H1 (cell line): ENCODE measurements at regions not wholly inside any gene's neighbourhood (a gene's known extent, or its start where the extent isn't known, plus 50 kb on each side); places are given as distances from the start of the nearest gene placed in this dataset.

ENCODE experiments used
- CHD7 ChIP-seq: fragments of 300-600 bp; sonication (generic); IDR thresholded peaks from 2 replicates; pipeline ENCODE4 v1.7.1; 2012; ENCODE audit warnings: low read length, moderate library complexity, mild to moderate bottlenecking, inconsistent platforms; ENCODE audit not compliant: insufficient replicate concordance
- CTCF ChIP-seq, 3 experiments: IDR thresholded peaks; 1 replicate in 2 of 3; 2 replicates in 1 of 3; pipeline versions ENCODE4 v1.5.1 to v1.6.1; 2011; ENCODE audit warnings: low read length in 3 of 3, mild to moderate bottlenecking in 3 of 3, inconsistent platforms in 2 of 3, low read depth in 1 of 3, moderate library complexity in 1 of 3; ENCODE audit not compliant: insufficient read depth in 1 of 3; ENCODE audit errors: control extremely low read depth in 1 of 3
- EP300 ChIP-seq, 2 experiments: IDR thresholded peaks; 1 replicate in 1 of 2; 2 replicates in 1 of 2; pipeline ENCODE4 v1.6.1; 2011 to 2012; ENCODE audit warnings: low read depth in 2 of 2, low read length in 2 of 2, mild to moderate bottlenecking in 2 of 2, borderline replicate concordance in 1 of 2, inconsistent platforms in 1 of 2, moderate library complexity in 1 of 2
- GABPA ChIP-seq: IDR thresholded peaks from 2 replicates; pipeline ENCODE4 v1.6.1; 2011; ENCODE audit warnings: mild to moderate bottlenecking, low read length, moderate library complexity, borderline replicate concordance; ENCODE audit not compliant: insufficient read depth
- GTF2F1 ChIP-seq: IDR thresholded peaks from 2 replicates; pipeline ENCODE4 v1.6.1; 2012; ENCODE audit warnings: low read depth, low read length, improper control_type of control experiment, borderline replicate concordance
- RAD21 ChIP-seq, 2 experiments: IDR thresholded peaks in 1 of 2; conservative IDR thresholded peaks in 1 of 2; 2 replicates each; pipeline ENCODE4 v1.6.1; 2011; ENCODE audit warnings: low read depth in 2 of 2, low read length in 2 of 2, improper control_type of control experiment in 1 of 2, inconsistent platforms in 1 of 2, mild to moderate bottlenecking in 1 of 2, moderate library complexity in 1 of 2
- RFX5 ChIP-seq: IDR thresholded peaks from 2 replicates; pipeline ENCODE4 v1.6.1; 2011; ENCODE audit warnings: low read depth, low read length, improper control_type of control experiment, borderline replicate concordance
- TF ChIP-seq, protein P1 (sequence below): IDR thresholded peaks from 2 replicates; pipeline ENCODE4 v1.6.1; 2012; ENCODE audit warnings: inconsistent platforms

- TF ChIP-seq CTCF (IDR thresholded peaks at IDR 0.05; ENCODE audit: control extremely low read depth in 1 of 3, insufficient read depth in 1 of 3, low read depth in 1 of 3, low read length in 3 of 3) (no peak), CHD7 (no peak), GTF2F1 (no peak), EP300 (IDR thresholded peaks at IDR 0.05; ENCODE audit: borderline replicate concordance in 1 of 2, low read depth in 2 of 2, low read length in 2 of 2) (no peak), RAD21 (IDR thresholded peaks at IDR 0.05 in 1 of 2, conservative IDR thresholded peaks at IDR 0.05 in 1 of 2; ENCODE audit: low read depth in 2 of 2, low read length in 2 of 2) (no peak), RFX5 (no peak), GABPA (no peak)
- TF ChIP-seq, protein P1, sequence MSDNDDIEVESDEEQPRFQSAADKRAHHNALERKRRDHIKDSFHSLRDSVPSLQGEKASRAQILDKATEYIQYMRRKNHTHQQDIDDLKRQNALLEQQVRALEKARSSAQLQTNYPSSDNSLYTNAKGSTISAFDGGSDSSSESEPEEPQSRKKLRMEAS = no peak
These were observed 768.5 kb downstream of the NXPH1 start for GRCh38 chr7:9201928-9202327.
